DMS79 treated with DMSO at 0.1 percent for 48 hours (cell line): ENCODE measurements at regions not wholly inside any gene's neighbourhood (a gene's known extent, or its start where the extent isn't known, plus 50 kb on each side); places are given as distances from the start of the nearest gene placed in this dataset.
"Not testable (repeated sequence)": the region's sequence is repeated elsewhere in the genome, so short reads cannot be mapped to it uniquely, and the experiment has no call there.

Experiments used
- DNase-seq: peaks from one replicate; lab custom pipeline; 2025; lab: John Stamatoyannopoulos, UW

- DNase-seq: no peak
These were observed 147.8 kb upstream of the ATP2B1 start for GRCh38 chr12:89856431-89856830.

DNA sequence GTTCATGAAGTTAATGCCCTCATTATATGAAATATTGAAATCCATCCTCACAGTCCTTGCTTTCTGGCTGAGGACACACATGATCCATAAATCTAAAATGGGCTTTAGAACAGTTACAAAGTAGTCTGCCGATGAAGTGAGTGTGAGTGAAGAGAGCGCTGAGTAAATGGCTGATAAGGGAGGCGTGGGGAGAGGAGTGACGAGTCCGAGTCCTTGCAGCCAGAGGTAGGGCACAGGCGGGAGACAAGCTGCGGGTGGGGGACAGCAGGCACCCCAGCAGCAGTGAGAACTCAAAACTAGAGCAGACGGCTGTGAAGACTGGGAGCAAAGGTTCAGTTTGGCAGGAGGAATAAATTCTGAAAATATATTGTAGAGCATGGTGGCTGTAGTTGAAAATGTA lies 140.1 kb upstream of the ATP2B1 start:
- no peak for DNase-seq

- no peak for DNase-seq
These were observed 137.9 kb upstream of the ATP2B1 start for GRCh38 chr12:89846473-89847055.

DNA sequence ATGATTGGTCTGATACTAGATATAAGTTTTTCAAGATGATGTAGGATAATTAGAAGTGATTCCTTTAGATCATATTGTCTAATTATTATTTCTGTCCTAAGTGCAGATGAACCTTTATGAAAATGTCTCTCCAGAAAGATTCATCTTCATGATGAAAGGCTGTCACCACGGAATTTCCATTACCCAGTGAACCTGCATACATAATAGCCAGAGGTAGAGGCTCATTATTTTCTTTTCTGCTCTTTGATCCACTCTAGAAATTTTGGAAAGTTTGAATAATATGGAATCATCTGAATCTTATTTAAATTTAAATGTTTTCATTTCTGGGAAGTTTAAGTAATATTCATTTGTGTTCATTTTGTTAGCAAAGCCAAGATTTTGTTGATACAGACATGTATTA lies 137.1 kb upstream of the ATP2B1 start:
- no peak for DNase-seq

- no peak for DNase-seq
These were observed 136.7 kb upstream of the ATP2B1 start for GRCh38 chr12:89845366-89845765.

DNA sequence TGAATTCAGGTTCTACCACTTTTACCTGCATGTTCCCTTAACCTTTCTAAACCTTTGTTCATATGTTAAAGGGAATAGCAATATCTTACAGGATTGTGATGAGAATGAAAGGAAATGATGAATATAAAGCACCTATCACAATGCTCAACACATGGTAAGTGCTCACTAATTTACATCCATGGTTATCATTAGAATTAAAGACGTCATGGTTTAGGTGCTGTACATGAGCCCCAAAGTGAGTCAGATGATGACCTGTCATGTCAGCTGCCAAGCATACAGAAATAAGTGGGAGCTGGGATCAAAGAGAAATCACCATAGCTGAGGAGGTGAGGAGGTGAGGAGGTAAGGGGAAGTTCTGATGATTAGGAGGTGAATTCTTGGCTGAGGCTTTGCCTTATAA lies 135.9 kb upstream of the ATP2B1 start:
- no peak for DNase-seq

DNA sequence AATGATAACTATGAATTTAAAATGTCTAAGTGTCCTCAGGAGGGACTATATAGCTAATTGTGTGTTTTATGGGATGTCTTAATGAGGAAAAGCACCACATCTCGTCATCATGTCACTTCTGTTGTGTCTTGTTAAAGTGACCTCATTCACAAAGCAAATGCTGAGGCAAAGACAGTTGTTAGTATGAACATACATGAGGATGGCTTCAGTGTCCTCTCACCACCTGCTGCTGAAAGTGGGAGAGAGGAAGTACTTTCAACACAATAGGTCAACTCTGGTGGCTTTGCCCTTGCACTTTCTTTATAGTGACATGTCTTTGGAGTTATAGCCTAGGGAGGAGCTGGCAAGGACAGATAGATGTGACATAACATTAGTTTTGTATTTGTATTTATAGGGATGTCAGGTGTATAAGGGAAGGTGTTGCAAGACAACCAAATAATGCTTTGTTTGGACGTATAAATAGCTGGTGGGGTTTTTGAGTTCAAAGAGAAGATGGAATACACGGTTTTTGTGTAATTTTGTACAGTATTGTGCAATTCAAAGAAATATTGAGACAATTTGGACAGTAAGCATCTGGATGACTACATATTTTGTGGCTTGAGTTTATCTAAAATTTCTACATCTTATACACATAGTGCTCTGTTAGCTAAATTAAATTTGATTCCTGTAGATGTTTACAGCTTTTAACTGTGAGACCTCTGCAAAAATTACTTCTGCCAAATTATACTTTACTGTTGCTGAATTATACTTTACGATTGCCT lies 131.7 kb upstream of the ATP2B1 start:
- DNase-seq: no peak

GRCh38 chr12:89839444-89839843 lies 130.8 kb upstream of the ATP2B1 start:
- no peak for DNase-seq

DNA sequence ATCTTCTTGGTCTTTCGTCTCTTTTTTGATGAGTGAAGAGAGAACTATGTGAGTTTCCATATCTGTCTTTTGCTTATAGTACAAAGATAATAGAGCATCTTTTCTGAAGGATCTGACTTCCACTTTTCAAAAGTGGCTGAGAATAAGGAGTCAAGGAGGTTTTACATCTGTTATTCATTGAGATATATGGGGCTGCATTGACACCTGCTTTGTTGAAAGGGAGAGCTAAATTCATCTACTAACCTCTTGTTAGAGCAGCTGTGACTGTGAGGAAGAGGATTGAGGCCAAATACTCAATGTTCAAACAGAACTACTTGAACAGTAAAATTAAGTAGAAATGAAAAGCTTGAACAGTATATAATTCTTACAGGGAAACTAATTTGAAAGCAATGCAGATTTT lies 130.2 kb upstream of the ATP2B1 start:
- no peak for DNase-seq

- DNase-seq: no peak
These were observed 127.4 kb upstream of the ATP2B1 start for GRCh38 chr12:89836026-89836425.

DNA sequence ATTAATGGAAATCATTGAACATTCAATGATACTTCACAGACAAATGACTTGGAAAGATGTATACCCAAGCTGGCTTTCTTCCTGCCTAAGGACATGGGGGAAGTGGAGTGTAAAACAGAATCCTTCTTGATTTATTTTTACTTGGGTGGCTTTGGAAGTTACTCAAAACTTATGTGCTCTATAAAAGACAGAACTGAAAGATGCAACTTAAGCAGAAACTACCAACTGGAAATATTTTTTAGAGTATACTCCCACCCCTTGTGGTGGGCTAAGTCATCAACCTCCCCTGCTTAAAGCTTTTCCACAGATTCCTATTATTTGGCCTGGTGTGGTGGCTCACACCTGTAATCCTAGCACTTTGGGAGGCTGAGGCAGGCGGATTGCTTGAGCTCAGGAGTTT lies 126.0 kb upstream of the ATP2B1 start:
- no peak for DNase-seq

GRCh38 chr12:89833337-89834252 lies 125.0 kb upstream of the ATP2B1 start:
- no peak for DNase-seq

- DNase-seq: no peak
These were observed 123.7 kb upstream of the ATP2B1 start for GRCh38 chr12:89832336-89832735.

GRCh38 chr12:89831310-89832095 lies 122.9 kb upstream of the ATP2B1 start:
- DNase-seq: no peak

GRCh38 chr12:89829434-89829975 lies 120.9 kb upstream of the ATP2B1 start:
- DNase-seq: no peak

GRCh38 chr12:89828575-89828974 lies 119.9 kb upstream of the ATP2B1 start:
- no peak for DNase-seq

- DNase-seq: no peak
These were observed 119.0 kb upstream of the ATP2B1 start for GRCh38 chr12:89827592-89827991.

DNA sequence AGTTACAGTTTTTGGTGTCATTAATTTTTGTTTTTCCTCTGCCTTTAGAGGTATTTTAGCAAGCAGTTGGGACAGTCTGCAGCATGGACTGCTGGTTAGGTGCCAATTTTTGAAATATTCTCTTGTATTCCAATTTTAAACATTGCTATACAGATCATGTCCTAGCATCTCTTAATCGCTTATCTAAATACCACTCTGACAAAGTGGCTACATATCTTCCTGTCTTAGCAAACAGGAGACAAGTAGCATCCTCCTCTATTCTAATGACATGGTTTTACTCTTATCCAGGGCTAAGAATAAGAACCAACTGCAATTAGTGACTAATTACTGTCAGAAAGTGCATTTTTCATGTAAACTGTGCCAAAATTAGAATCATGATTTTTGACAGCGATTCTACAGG lies 117.8 kb upstream of the ATP2B1 start:
- DNase-seq: no peak

GRCh38 chr12:89825591-89826449 lies 117.2 kb upstream of the ATP2B1 start:
- DNase-seq: no peak

DNA sequence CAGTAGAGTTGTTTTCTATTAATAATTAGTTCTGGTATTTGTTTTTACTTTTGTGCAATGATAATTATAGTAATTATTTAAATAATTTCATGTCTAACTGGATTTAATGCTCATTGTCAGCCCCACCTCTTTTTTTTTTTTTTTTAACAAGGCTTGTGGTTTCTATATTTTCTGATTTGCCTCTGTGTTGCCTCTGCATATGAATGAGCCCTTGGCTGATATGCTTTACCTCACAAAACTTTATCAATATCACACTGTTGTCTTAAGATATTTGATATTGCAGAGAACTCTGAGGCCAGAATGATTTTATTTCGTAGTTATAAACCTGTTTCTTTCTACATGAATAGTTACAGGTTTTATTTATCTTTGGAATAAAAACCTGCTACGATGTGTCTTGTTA lies 116.2 kb upstream of the ATP2B1 start:
- no peak for DNase-seq

- DNase-seq: not testable (repeated sequence)
These were observed 114.4 kb upstream of the ATP2B1 start for GRCh38 chr12:89822992-89823391.
